Psoas muscle (tissue), 7 donors: ENCODE measurements at regions not wholly inside any gene's neighbourhood (a gene's known extent, or its start where the extent isn't known, plus 50 kb on each side); places are given as distances from the start of the nearest gene placed in this dataset.

Experiments used
- ATAC-seq, 4 donors: fragments of 200-7000 bp; cut with Tn5 transposase; one replicate each; pipeline ENCODE4 v1.9.1; 2020; ENCODE audit warnings: moderate library complexity in 3 of 4, mild to moderate bottlenecking in 2 of 4
- DNase-seq, 2 donors: peaks; one replicate each; pipeline ENCODE4 v3.0.0-alpha.2; 2020
- H3K27ac ChIP-seq: fragments of 200-600 bp; one replicate; pipeline ENCODE4 v1.8.0; 2022
- H3K27me3 ChIP-seq, 3 donors: fragments of 200-600 bp in 1 of 3; one replicate each; pipeline versions ENCODE4 v1.6.1 to v1.8.0; 2013 to 2022; ENCODE audit warnings: low read length in 2 of 3, mild to moderate bottlenecking in 2 of 3, moderate library complexity in 1 of 3; ENCODE audit not compliant: insufficient read depth in 3 of 3
- H3K36me3 ChIP-seq, 2 donors: fragments of 200-600 bp in 1 of 2; one replicate each; pipeline versions ENCODE4 v1.6.1 to v1.8.0; 2013 to 2022; ENCODE audit warnings: low read depth in 1 of 2, mild to moderate bottlenecking in 1 of 2, moderate library complexity in 1 of 2; ENCODE audit not compliant: insufficient read depth in 1 of 2
- H3K4me1 ChIP-seq: fragments of 200-600 bp; one replicate; pipeline ENCODE4 v1.8.0; 2022
- H3K4me3 ChIP-seq: fragments of 200-600 bp; one replicate; pipeline ENCODE4 v1.8.0; 2022; ENCODE audit warnings: mild to moderate bottlenecking
- H3K9me3 ChIP-seq: fragments of 200-600 bp; one replicate; pipeline ENCODE4 v1.8.0; 2022
- CTCF ChIP-seq: fragments of 200-600 bp; IDR thresholded peaks from one replicate; pipeline ENCODE4 v1.8.0; 2022; ENCODE audit warnings: antibody characterized with exemption
- WGBS, 3 donors: extraction: QIAGEN DNeasy Blood & Tissue Kit; methylation state at CpG; one replicate each; pipeline versions ENCODE4 v1.1.6 to v1.1.7; 2013; 5-methylcytosine and 5-hydroxymethylcytosine counted together
- intact Hi-C, 2 donors: fragments of 100-400 bp; cut with DNase I; formaldehyde crosslinking; loops; one replicate each; pipeline versions ENCODE4 v1.11.0 to v1.14.2; 2022
- donor health status: healthy with polysubstance abuse.
- donor health status: DM: no; HTN: no; CAD: no; lungs with moderate emphysema.
- donor health status: Bipolar disorder and iron deficiency.
- donor health status: healthy.
- donor health status: DM: yes; HTN: yes; CAD: no.
- donor health status: DM: no; HTN: no; CAD: no.
- donor health status: DM: yes; HTN: yes; CAD: no.

- Histone ChIP-seq H3K9me3 (no peaks in the 10 kb centered on the region), H3K4me3 (no peak overlapping the region), H3K4me1 (no peaks in the 10 kb centered on the region), H3K27me3 (no peaks in the 10 kb centered on the region), H3K27ac (no peak overlapping the region), H3K36me3 (no peaks in the 10 kb centered on the region)
- no peak for TF ChIP-seq CTCF
- ATAC-seq (no peak), DNase-seq (no peak)
- intact Hi-C loops: no loop called here
These were observed 444.0 kb upstream of the FLRT2 start for GRCh38 chr14:85085981-85086380.

GRCh38 chr14:85087201-85087600 lies 442.7 kb upstream of the FLRT2 start:
- intact Hi-C loops: no loop called here
- 48 to 96% (median 67%) methylated on average over 2 of the region's 2 CpGs for WGBS, 3 donors
- no peaks in the 10 kb centered on the region for H3K4me1 ChIP-seq

DNA sequence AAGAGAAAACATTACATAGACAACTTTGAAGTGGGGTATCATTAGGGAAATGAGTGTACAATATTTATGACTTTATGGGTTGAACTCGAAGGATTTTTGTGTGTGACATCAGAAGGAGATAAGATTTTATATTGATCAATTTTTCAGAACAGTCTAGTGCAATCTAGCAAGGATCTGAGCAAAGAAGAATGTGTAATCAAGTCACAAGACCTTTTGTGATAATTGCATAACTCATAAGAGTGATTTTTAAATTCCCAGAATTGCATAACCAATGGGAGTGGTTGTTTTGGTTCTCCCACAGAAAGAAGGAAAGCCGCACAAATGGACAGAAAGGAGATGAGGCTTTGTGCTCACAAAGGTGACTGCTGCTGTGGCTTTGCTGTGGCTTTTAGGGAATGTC lies 441.8 kb upstream of the FLRT2 start:
- H3K27ac ChIP-seq: no peak overlapping the region
- no peaks in the 10 kb centered on the region for H3K9me3 ChIP-seq
- intact Hi-C loops: no loop called here
- 84 to 89% (median 87%) methylated on average over 2 of the region's 2 CpGs for WGBS, 3 donors
- no peak overlapping the region for H3K4me3 ChIP-seq
- no peaks in the 10 kb centered on the region for H3K27me3 ChIP-seq
- ATAC-seq (no peak), DNase-seq (no peak)
- no peak for TF ChIP-seq CTCF
- no peaks in the 10 kb centered on the region for H3K36me3 ChIP-seq
- no peaks in the 10 kb centered on the region for H3K4me1 ChIP-seq

More at GRCh38 chr14:85087201-85087600, 442.7 kb upstream of the FLRT2 start:
- Histone ChIP-seq H3K36me3 (no peaks in the 10 kb centered on the region), H3K4me3 (no peak overlapping the region), H3K9me3 (no peaks in the 10 kb centered on the region), H3K27me3 (no peaks in the 10 kb centered on the region), H3K27ac (no peak overlapping the region)
- ATAC-seq: no peak
- no peak for DNase-seq
- TF ChIP-seq CTCF: no peak

DNA sequence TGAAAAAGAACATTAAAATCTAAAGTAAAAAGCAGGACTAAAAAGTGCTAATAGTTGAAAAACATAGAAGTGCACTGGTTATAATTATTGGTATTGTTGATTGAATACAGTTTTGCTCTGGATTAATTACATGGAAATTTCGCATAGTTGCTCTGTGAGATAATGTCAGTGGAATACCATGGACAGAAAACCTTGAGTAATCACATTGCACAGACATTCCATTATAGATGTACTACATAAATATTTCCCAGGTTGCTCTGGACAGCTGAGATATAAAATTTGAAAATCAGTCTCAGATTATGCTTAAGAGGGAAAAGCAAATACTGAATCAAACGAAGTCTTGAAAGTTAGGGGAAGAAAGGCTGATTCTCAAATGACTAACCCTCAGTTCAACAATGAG lies 439.3 kb upstream of the FLRT2 start:
- Histone ChIP-seq H3K36me3 (no peaks in the 10 kb centered on the region), H3K27me3 (no peaks in the 10 kb centered on the region), H3K4me1 (no peaks in the 10 kb centered on the region), H3K4me3 (no peak overlapping the region), H3K27ac (no peak overlapping the region), H3K9me3 (no peaks in the 10 kb centered on the region)
- 53 to 61% (median 54%) methylated on average over 2 of the region's 2 CpGs for WGBS, 3 donors
- DNase-seq: no peak
- TF ChIP-seq CTCF: no peak
- intact Hi-C loops: no loop called here
- ATAC-seq: no peak

- intact Hi-C loops: no loop called here
- H3K4me1 ChIP-seq: no peaks in the 10 kb centered on the region
- 84 to 87% (median 85%) methylated on average over 5 of the region's 5 CpGs for WGBS, 3 donors
- ATAC-seq (no peak), DNase-seq (no peak)
- H3K4me3 ChIP-seq: no peak overlapping the region
- no peaks in the 10 kb centered on the region for H3K36me3 ChIP-seq
- no peaks in the 10 kb centered on the region for H3K9me3 ChIP-seq
- H3K27ac ChIP-seq: no peak overlapping the region
- H3K27me3 ChIP-seq: no peaks in the 10 kb centered on the region
- TF ChIP-seq CTCF: no peak
These were observed 436.2 kb upstream of the FLRT2 start for GRCh38 chr14:85093631-85094330.
